PC-3 (cell line): ENCODE measurements at regions not wholly inside any gene's neighbourhood (a gene's known extent, or its start where the extent isn't known, plus 50 kb on each side); places are given as distances from the start of the nearest gene placed in this dataset.

ENCODE experiments used
- CTCF ChIP-seq: fragments of 300-600 bp; sonication (generic); conservative IDR thresholded peaks from 2 replicates; pipeline ENCODE4 v1.5.1; 2017; ENCODE audit warnings: antibody characterized with exemption, low read depth, mild to moderate bottlenecking, low read length
- EZH2 ChIP-seq: fragments of 300-600 bp; sonication (generic); IDR thresholded peaks from one replicate; pipeline ENCODE4 v1.6.1; 2017; ENCODE audit warnings: antibody characterized with exemption, mild to moderate bottlenecking, low read length; ENCODE audit not compliant: unreplicated experiment

DNA sequence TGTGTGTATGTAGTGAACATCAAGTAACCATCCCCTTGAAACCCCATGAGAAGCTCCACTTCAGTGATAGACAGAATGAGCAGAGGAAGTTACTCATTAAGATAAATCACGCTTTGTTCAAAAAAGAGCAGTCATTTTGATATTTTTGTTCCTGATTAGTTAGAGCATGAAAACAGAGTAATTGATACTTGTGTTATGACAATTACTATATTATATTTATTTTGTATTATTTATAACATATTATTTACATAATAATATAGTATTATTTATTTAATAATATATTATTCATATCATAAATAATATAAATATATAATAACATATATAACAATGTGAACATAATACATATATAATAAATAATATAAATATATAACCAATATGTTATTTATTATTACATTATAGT lies 580.9 kb downstream of the SOX5 start:
- TF ChIP-seq EZH2 (no peak), CTCF (no peak)
